HCT116 (cell line): ENCODE measurements at regions not wholly inside any gene's neighbourhood (a gene's known extent, or its start where the extent isn't known, plus 50 kb on each side); places are given as distances from the start of the nearest gene placed in this dataset.

Experiments used
- ATAC-seq: fragments of 200-7000 bp; cut with Tn5 transposase; 2 replicates; pipeline ENCODE4 v1.9.1; 2020; ENCODE audit warnings: mild to moderate bottlenecking, moderate library complexity
- BruUV-seq: library from RNA; stranded (reverse); fragments of 400-500 nt; replicated peaks from 2 replicates; lab custom pipeline; 2021; lab: Mats Ljungman, UMichigan
- CTCF ChIA-PET: fragments of 300-600 bp; sonication (Branson Sonifier 250); formaldehyde crosslinking; loops from one replicate; lab custom pipeline; 2021; ENCODE audit warnings: antibody characterized with exemption; lab: Charles Lee
- POLR2A ChIA-PET: fragments of 300-600, 350-600 bp; sonication (Branson Sonifier 250); formaldehyde crosslinking; loops from one replicate; lab custom pipeline; 2021; ENCODE audit warnings: antibody characterized with exemption; lab: Charles Lee
- RAD21 ChIA-PET, 2 experiments: fragments of 300-600 bp; sonication (Branson Sonifier 250); formaldehyde crosslinking; loops; one replicate each; lab custom pipeline; 2023; ENCODE audit warnings: low total read pairs in 2 of 2; ENCODE audit not compliant: uncharacterized antibody in 2 of 2, unreplicated experiment in 2 of 2, low non-redundant PET in 1 of 2; lab: Charles Lee
- DNase-seq: peaks from one replicate; pipeline ENCODE4 v3.0.0-alpha.2; 2010; ENCODE audit warnings: low read depth, low spot score
- H2AFZ ChIP-seq: fragments of 200-600 bp; shearing (Covaris generic), sonication (generic); 2 replicates; pipeline ENCODE4 v1.6.1; 2017; ENCODE audit warnings: low read depth, mixed run types, mixed read lengths, antibody characterized with exemption, low read length; ENCODE audit not compliant: poor library complexity, severe bottlenecking
- H3K27ac ChIP-seq: 2 replicates; pipeline ENCODE4 v1.5.1; 2012; ENCODE audit warnings: low read depth, low read length
- H3K27me3 ChIP-seq: fragments of 200-600 bp; sonication (generic); 2 replicates; pipeline ENCODE4 v1.6.1; 2016; ENCODE audit warnings: mixed run types, low read length, mixed read lengths; ENCODE audit not compliant: insufficient read depth
- H3K36me3 ChIP-seq, 2 experiments: fragments of 200-500 bp in 1 of 2; fragments of 200-600 bp in 1 of 2; sonication (Bioruptor generic) in 1 of 2; sonication (generic) in 1 of 2; 2 replicates each; pipeline versions ENCODE4 v1.5.1 to v1.6.1; 2014 to 2016; ENCODE audit warnings: low read length in 2 of 2, inconsistent platforms in 1 of 2, mixed read lengths in 1 of 2, mixed run types in 1 of 2; ENCODE audit not compliant: insufficient read depth in 2 of 2, control insufficient read depth in 1 of 2
- H3K4me1 ChIP-seq, 2 experiments: fragments of 200-600 bp in 1 of 2; sonication (generic) in 1 of 2; 2 replicates each; pipeline versions ENCODE4 v1.5.1 to v1.6.1; 2012 to 2017; ENCODE audit warnings: low read length in 2 of 2, inconsistent platforms in 1 of 2, mild to moderate bottlenecking in 1 of 2, mixed read lengths in 1 of 2, mixed run types in 1 of 2, moderate library complexity in 1 of 2; ENCODE audit not compliant: insufficient read depth in 2 of 2, control insufficient read depth in 1 of 2
- H3K4me2 ChIP-seq: fragments of 200-600 bp; sonication (generic); 2 replicates; pipeline ENCODE4 v1.6.1; 2017; ENCODE audit warnings: mixed run types, low read length, mixed read lengths
- H3K4me3 ChIP-seq, 2 experiments: fragments of 200-600 bp in 1 of 2; sonication (generic) in 1 of 2; replicated peaks in 1 of 2; 2 replicates each; pipeline ENCODE4 v1.5.1; 2011 to 2016; ENCODE audit warnings: low read length in 2 of 2, control low read depth in 1 of 2, low read depth in 1 of 2, mild to moderate bottlenecking in 1 of 2, mixed read lengths in 1 of 2, mixed run types in 1 of 2
- H3K79me2 ChIP-seq: fragments of 200-600 bp; sonication (generic); 2 replicates; pipeline ENCODE4 v1.6.1; 2017; ENCODE audit warnings: mild to moderate bottlenecking, mixed run types, low read length, moderate library complexity, mixed read lengths; ENCODE audit not compliant: insufficient read depth
- H3K9ac ChIP-seq: fragments of 200-600 bp; sonication (generic); 2 replicates; pipeline ENCODE4 v1.6.1; 2016; ENCODE audit warnings: low read length, mixed read lengths
- H3K9me2 ChIP-seq: fragments of 200-600 bp; sonication (generic), shearing (Covaris generic); 2 replicates; pipeline ENCODE4 v1.6.1; 2017; ENCODE audit warnings: mixed run types, mild to moderate bottlenecking, moderate library complexity; ENCODE audit not compliant: insufficient read depth
- H3K9me3 ChIP-seq, 2 experiments: fragments of 200-500 bp in 1 of 2; fragments of 200-600 bp in 1 of 2; sonication (Bioruptor generic) in 1 of 2; sonication (generic) in 1 of 2; 2 replicates each; pipeline ENCODE4 v1.6.1; 2014 to 2017; ENCODE audit warnings: low read length in 2 of 2, mixed read lengths in 2 of 2, inconsistent platforms in 1 of 2, low read depth in 1 of 2, mild to moderate bottlenecking in 1 of 2, mixed run types in 1 of 2, moderate library complexity in 1 of 2; ENCODE audit not compliant: control insufficient read depth in 1 of 2, insufficient read depth in 1 of 2
- H4K20me1 ChIP-seq: fragments of 200-600 bp; sonication (generic), shearing (Covaris generic); 2 replicates; pipeline ENCODE4 v1.6.1; 2017; ENCODE audit warnings: mixed run types, mild to moderate bottlenecking, moderate library complexity; ENCODE audit not compliant: insufficient read depth
- ATF3 ChIP-seq: IDR thresholded peaks from 2 replicates; pipeline ENCODE4 v1.6.1; 2012
- CBX3 ChIP-seq: IDR thresholded peaks from 2 replicates; pipeline ENCODE4 v1.6.1; 2012; ENCODE audit warnings: low read depth
- CEBPB ChIP-seq: IDR thresholded peaks from 2 replicates; pipeline ENCODE4 v1.6.1; 2012; ENCODE audit warnings: low read depth
- CTCF ChIP-seq, 3 experiments: fragments of 200-600 bp in 1 of 3; sonication (generic) in 1 of 3; IDR thresholded peaks in 2 of 3; conservative IDR thresholded peaks in 1 of 3; 2 replicates each; pipeline ENCODE4 v1.5.1; 2012 to 2017; ENCODE audit warnings: low read depth in 2 of 3, low read length in 2 of 3, antibody characterized with exemption in 1 of 3, borderline replicate concordance in 1 of 3, control low read depth in 1 of 3, mild to moderate bottlenecking in 1 of 3, mixed read lengths in 1 of 3, mixed run types in 1 of 3, moderate library complexity in 1 of 3; ENCODE audit not compliant: insufficient read depth in 1 of 3
- ELF1 ChIP-seq: IDR thresholded peaks from 2 replicates; pipeline ENCODE4 v1.6.1; 2012; ENCODE audit warnings: low read depth, borderline replicate concordance
- EZH2 ChIP-seq: fragments of 200-600 bp; sonication (generic); IDR thresholded peaks from 2 replicates; pipeline ENCODE4 v1.6.1; 2017; ENCODE audit warnings: antibody characterized with exemption, mixed run types
- EZH2phosphoT487 ChIP-seq: fragments of 200-600 bp; IDR thresholded peaks from 2 replicates; pipeline ENCODE4 v1.6.1; 2018; ENCODE audit warnings: antibody characterized with exemption, borderline replicate concordance
- FOSL1 ChIP-seq: IDR thresholded peaks from 2 replicates; pipeline ENCODE4 v1.6.1; 2012; ENCODE audit warnings: low read depth
- POLR2A ChIP-seq: IDR thresholded peaks from 2 replicates; pipeline ENCODE4 v1.7.0; 2011; ENCODE audit warnings: borderline replicate concordance; ENCODE audit not compliant: insufficient read depth, insufficient read length; ENCODE audit errors: extremely low read depth
- POLR2AphosphoS5 ChIP-seq: IDR thresholded peaks from 2 replicates; pipeline ENCODE4 v1.6.1; 2011; ENCODE audit warnings: mild to moderate bottlenecking, low read depth, low read length, moderate library complexity
- RAD21 ChIP-seq: IDR thresholded peaks from 2 replicates; pipeline ENCODE4 v1.6.1; 2012; ENCODE audit warnings: low read depth, mild to moderate bottlenecking
- SIN3A ChIP-seq: IDR thresholded peaks from 2 replicates; pipeline ENCODE4 v1.6.1; 2012; ENCODE audit warnings: low read depth
- SP1 ChIP-seq: IDR thresholded peaks from 2 replicates; pipeline ENCODE4 v1.6.1; 2012; ENCODE audit warnings: low read depth
- SRF ChIP-seq: IDR thresholded peaks from 2 replicates; pipeline ENCODE4 v1.6.1; 2012; ENCODE audit warnings: low read depth
- TCF7L2 ChIP-seq: IDR thresholded peaks from 2 replicates; pipeline ENCODE4 v1.7.0; 2011; ENCODE audit warnings: borderline replicate concordance, inconsistent platforms; ENCODE audit not compliant: insufficient read depth, insufficient read length; ENCODE audit errors: extremely low read depth
- YY1 ChIP-seq: IDR thresholded peaks from 2 replicates; pipeline ENCODE4 v1.6.1; 2011; ENCODE audit warnings: low read length, low read depth, moderate library complexity, mild to moderate bottlenecking; ENCODE audit not compliant: insufficient replicate concordance; ENCODE audit errors: extremely low read depth
- ZBTB33 ChIP-seq: IDR thresholded peaks from 2 replicates; pipeline ENCODE4 v1.6.1; 2011; ENCODE audit warnings: mild to moderate bottlenecking, low read length, moderate library complexity; ENCODE audit not compliant: insufficient replicate concordance; ENCODE audit errors: extremely low read depth
- ZFX ChIP-seq: fragments of 450-650 bp; IDR thresholded peaks from 2 replicates; pipeline ENCODE4 v1.6.1; 2017
- intact Hi-C: fragments of 100-400 bp; cut with micrococcal nuclease; formaldehyde crosslinking; loops from 2 replicates; pipeline ENCODE4 v1.10.0; 2022
- TF ChIP-seq, protein P1 (sequence below): IDR thresholded peaks from 2 replicates; pipeline ENCODE4 v1.6.1; 2012
- TF ChIP-seq, protein P2 (sequence below): IDR thresholded peaks from 2 replicates; pipeline ENCODE4 v1.6.1; 2012; ENCODE audit warnings: low read depth

DNA sequence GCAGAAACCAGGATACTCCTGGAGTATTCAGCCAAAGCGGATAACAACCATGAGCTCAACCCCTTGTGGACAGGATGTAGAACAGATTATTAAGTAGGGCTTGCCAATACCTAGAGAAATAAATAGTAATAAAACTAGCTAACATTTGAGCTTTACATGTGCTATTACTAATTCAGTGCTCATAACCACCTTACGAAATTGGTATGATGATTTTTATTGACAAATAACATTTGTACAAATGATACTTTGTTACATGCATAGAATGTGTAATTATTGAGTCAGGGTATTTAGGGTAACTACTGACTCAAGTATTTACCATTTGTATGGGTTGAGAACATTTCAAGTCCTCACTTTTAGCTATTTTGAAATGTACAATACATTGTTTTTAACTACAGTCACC is 287.9 kb downstream of the CDC5L start:
- H3K4me3 ChIP-seq, result no peak overlapping the region
- no peaks in the 10 kb centered on the region for H3K36me3 ChIP-seq
- no peak overlapping the region for H3K9ac ChIP-seq
- H3K4me1 ChIP-seq, result peaks cover 11 to 34% of the 10 kb centered on the region in 2 experiments; a peak in 3 of 4 replicates
- no peak overlapping the region for H2AFZ ChIP-seq
- no peak overlapping the region for H3K27ac ChIP-seq
- TF ChIP-seq, protein P1, sequence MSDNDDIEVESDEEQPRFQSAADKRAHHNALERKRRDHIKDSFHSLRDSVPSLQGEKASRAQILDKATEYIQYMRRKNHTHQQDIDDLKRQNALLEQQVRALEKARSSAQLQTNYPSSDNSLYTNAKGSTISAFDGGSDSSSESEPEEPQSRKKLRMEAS, result no peak
- no peak for TF ChIP-seq CEBPB
- no peak for TF ChIP-seq POLR2A
- no peak for TF ChIP-seq RAD21
- TF ChIP-seq YY1, result no peak
- no peak for TF ChIP-seq CTCF (IDR thresholded peaks at IDR 0.05 in 2 of 3, conservative IDR thresholded peaks at IDR 0.05 in 1 of 3; ENCODE audit: borderline replicate concordance in 1 of 3, insufficient read depth in 1 of 3, low read depth in 2 of 3, low read length in 2 of 3)
- TF ChIP-seq SRF, result no peak
- TF ChIP-seq TCF7L2, result no peak
- no peak for TF ChIP-seq FOSL1
- no peak for TF ChIP-seq EZH2
- no peak for TF ChIP-seq EZH2phosphoT487
- TF ChIP-seq ELF1, result no peak
- TF ChIP-seq, protein P2, sequence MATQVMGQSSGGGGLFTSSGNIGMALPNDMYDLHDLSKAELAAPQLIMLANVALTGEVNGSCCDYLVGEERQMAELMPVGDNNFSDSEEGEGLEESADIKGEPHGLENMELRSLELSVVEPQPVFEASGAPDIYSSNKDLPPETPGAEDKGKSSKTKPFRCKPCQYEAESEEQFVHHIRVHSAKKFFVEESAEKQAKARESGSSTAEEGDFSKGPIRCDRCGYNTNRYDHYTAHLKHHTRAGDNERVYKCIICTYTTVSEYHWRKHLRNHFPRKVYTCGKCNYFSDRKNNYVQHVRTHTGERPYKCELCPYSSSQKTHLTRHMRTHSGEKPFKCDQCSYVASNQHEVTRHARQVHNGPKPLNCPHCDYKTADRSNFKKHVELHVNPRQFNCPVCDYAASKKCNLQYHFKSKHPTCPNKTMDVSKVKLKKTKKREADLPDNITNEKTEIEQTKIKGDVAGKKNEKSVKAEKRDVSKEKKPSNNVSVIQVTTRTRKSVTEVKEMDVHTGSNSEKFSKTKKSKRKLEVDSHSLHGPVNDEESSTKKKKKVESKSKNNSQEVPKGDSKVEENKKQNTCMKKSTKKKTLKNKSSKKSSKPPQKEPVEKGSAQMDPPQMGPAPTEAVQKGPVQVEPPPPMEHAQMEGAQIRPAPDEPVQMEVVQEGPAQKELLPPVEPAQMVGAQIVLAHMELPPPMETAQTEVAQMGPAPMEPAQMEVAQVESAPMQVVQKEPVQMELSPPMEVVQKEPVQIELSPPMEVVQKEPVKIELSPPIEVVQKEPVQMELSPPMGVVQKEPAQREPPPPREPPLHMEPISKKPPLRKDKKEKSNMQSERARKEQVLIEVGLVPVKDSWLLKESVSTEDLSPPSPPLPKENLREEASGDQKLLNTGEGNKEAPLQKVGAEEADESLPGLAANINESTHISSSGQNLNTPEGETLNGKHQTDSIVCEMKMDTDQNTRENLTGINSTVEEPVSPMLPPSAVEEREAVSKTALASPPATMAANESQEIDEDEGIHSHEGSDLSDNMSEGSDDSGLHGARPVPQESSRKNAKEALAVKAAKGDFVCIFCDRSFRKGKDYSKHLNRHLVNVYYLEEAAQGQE, result no peak
- no peak for TF ChIP-seq CBX3
- no peak for TF ChIP-seq ATF3
- TF ChIP-seq SP1, result no peak
- no peak for TF ChIP-seq POLR2AphosphoS5
- TF ChIP-seq ZBTB33, result no peak
- TF ChIP-seq ZFX, result no peak
- no peak for TF ChIP-seq SIN3A
- TF ChIP-seq, all 23 proteins: peak for 0
- RAD21 ChIA-PET, result no interaction called here
- Histone ChIP-seq H3K9me2 (no peaks in the 10 kb centered on the region), H3K4me2 (no peak overlapping the region), H3K79me2 (no peaks in the 10 kb centered on the region), H4K20me1 (no peaks in the 10 kb centered on the region), H3K9me3 (no peaks in the 10 kb centered on the region), H3K27me3 (no peaks in the 10 kb centered on the region; the same call in 1 of the 2 replicates)
- ATAC-seq (no peak), DNase-seq (no peak)
- POLR2A ChIA-PET, result no interaction called here
- intact Hi-C loops, result no loop called here
- CTCF ChIA-PET, result interaction anchor here (1.7 kb wide), 1 partner anchor 1247 kb away, joined by 5 read pairs; no protein-coding TSS in a partner anchor
- no TSS peak for BruUV-seq
